Testis (tissue), 2 donors: ENCODE measurements at regions not wholly inside any gene's neighbourhood (a gene's known extent, or its start where the extent isn't known, plus 50 kb on each side); places are given as distances from the start of the nearest gene placed in this dataset.

Source experiments
- CTCF ChIP-seq, 3 experiments: fragments of 450-650 bp in 2 of 3; fragments of 200-600 bp in 1 of 3; sonication (generic) in 1 of 3; IDR thresholded peaks; one replicate each; pipeline ENCODE4 v1.5.1; 2016 to 2019; ENCODE audit warnings: antibody characterized with exemption in 3 of 3, mild to moderate bottlenecking in 2 of 3, moderate library complexity in 1 of 3
- POLR2A ChIP-seq: fragments of 450-650 bp; IDR thresholded peaks from one replicate; pipeline ENCODE4 v1.6.1; 2017; ENCODE audit warnings: antibody characterized with exemption, mild to moderate bottlenecking, moderate library complexity

GRCh38 chr16:49937886-49938285, 82.0 kb upstream of the ZNF423 start:
- no peak for TF ChIP-seq POLR2A
- no peak for TF ChIP-seq CTCF (IDR thresholded peaks at IDR 0.05)
